ENCODE measurements at regions not wholly inside any gene's neighbourhood (a gene's known extent, or its start where the extent isn't known, plus 50 kb on each side); places are given as distances from the start of the nearest gene placed in this dataset.

- Histone ChIP-seq H3K27me3 (no peaks in the 10 kb centered on the region), H3K4me3 (no peak overlapping the region), H3K9me3 (no peaks in the 10 kb centered on the region), H3K36me3 (no peaks in the 10 kb centered on the region), H3K27ac (no peak overlapping the region), H3K4me1 (no peaks in the 10 kb centered on the region)
- DNase-seq (ENCODE audit: low spot score in 2 of 2): no peak
- TF ChIP-seq CTCF (IDR thresholded peaks at IDR 0.05): no peak
- intact Hi-C loops (cut with DNase I): no loop called here
Measured at GRCh38 chr7:79790656-79791262, 337.3 kb upstream of the MAGI2 start.

- DNase-seq (ENCODE audit: low spot score in 2 of 2): no peak
- Histone ChIP-seq H3K4me3 (no peak overlapping the region), H3K27me3 (no peaks in the 10 kb centered on the region), H3K9me3 (no peaks in the 10 kb centered on the region), H3K36me3 (no peaks in the 10 kb centered on the region), H3K27ac (no peak overlapping the region), H3K4me1 (no peaks in the 10 kb centered on the region)
- TF ChIP-seq CTCF (IDR thresholded peaks at IDR 0.05): no peak
- intact Hi-C loops (cut with DNase I): no loop called here
Measured at GRCh38 chr7:79789584-79790345, 336.3 kb upstream of the MAGI2 start.

GRCh38 chr7:79787623-79788022, 334.2 kb upstream of the MAGI2 start:
- no peaks in the 10 kb centered on the region for H3K9me3 ChIP-seq
- H3K27me3 ChIP-seq: no peaks in the 10 kb centered on the region
- no peak overlapping the region for H3K27ac ChIP-seq
- no peak overlapping the region for H3K4me3 ChIP-seq
- TF ChIP-seq CTCF (IDR thresholded peaks at IDR 0.05): no peak
- no peaks in the 10 kb centered on the region for H3K4me1 ChIP-seq
- DNase-seq (ENCODE audit: low spot score in 2 of 2): no peak
- H3K36me3 ChIP-seq: no peaks in the 10 kb centered on the region
- intact Hi-C loops (cut with DNase I): no loop called here

GRCh38 chr7:79787096-79787495, 333.6 kb upstream of the MAGI2 start:
- intact Hi-C loops (cut with DNase I): no loop called here
- no peaks in the 10 kb centered on the region for H3K27me3 ChIP-seq
- no peaks in the 10 kb centered on the region for H3K36me3 ChIP-seq
- no peak overlapping the region for H3K4me3 ChIP-seq
- no peaks in the 10 kb centered on the region for H3K9me3 ChIP-seq
- no peak for DNase-seq (ENCODE audit: low spot score in 2 of 2)
- H3K4me1 ChIP-seq: no peaks in the 10 kb centered on the region
- TF ChIP-seq CTCF (IDR thresholded peaks at IDR 0.05): no peak
- H3K27ac ChIP-seq: no peak overlapping the region

GRCh38 chr7:79786187-79786586, 332.7 kb upstream of the MAGI2 start:
- Histone ChIP-seq H3K4me3 (no peak overlapping the region), H3K36me3 (no peaks in the 10 kb centered on the region), H3K27me3 (no peaks in the 10 kb centered on the region), H3K4me1 (no peaks in the 10 kb centered on the region), H3K27ac (no peak overlapping the region), H3K9me3 (no peaks in the 10 kb centered on the region)
- DNase-seq (ENCODE audit: low spot score in 2 of 2): no peak
- TF ChIP-seq CTCF (IDR thresholded peaks at IDR 0.05): no peak
- intact Hi-C loops (cut with DNase I): no loop called here

All from ascending aorta (tissue), 2 donors.